SK-N-SH (cell line): ENCODE measurements at regions not wholly inside any gene's neighbourhood (a gene's known extent, or its start where the extent isn't known, plus 50 kb on each side); places are given as distances from the start of the nearest gene placed in this dataset.

ENCODE experiments used
- CTCF ChIA-PET: fragments of 300-600, 350-600 bp; formaldehyde crosslinking; extraction: SDS; loops from one replicate; lab custom pipeline; 2021; lab: Yijun Ruan, JAX
- POLR2A ChIA-PET: fragments of 350-600 bp; sonication (Branson Sonifier 250); formaldehyde crosslinking; extraction: SDS; loops from one replicate; lab custom pipeline; 2020; ENCODE audit warnings: antibody characterized with exemption, inconsistent platforms; lab: Yijun Ruan, JAX
- DNase-seq: peaks from one replicate; pipeline ENCODE4 v3.0.0; 2012
- H2AFZ ChIP-seq: fragments of 200-600 bp; sonication (generic); 2 replicates; pipeline ENCODE4 v1.8.1; 2016; ENCODE audit warnings: antibody characterized with exemption, mild to moderate bottlenecking, low read depth
- H3F3A ChIP-seq: fragments of 200-600 bp; sonication (generic); replicated peaks from 2 replicates; pipeline ENCODE3; 2016; ENCODE audit warnings: antibody characterized with exemption, mild to moderate bottlenecking; ENCODE audit not compliant: insufficient read depth
- H3K27ac ChIP-seq, 2 experiments: fragments of 200-500 bp in 1 of 2; fragments of 200-600 bp in 1 of 2; sonication (Bioruptor generic) in 1 of 2; sonication (generic), shearing (Covaris generic) in 1 of 2; 2 replicates each; pipeline versions ENCODE4 v1.5.1 to v1.6.1; 2014 to 2016; ENCODE audit warnings: low read depth in 2 of 2, inconsistent platforms in 1 of 2, low read length in 1 of 2, mild to moderate bottlenecking in 1 of 2, mixed read lengths in 1 of 2
- H3K27me3 ChIP-seq: fragments of 200-600 bp; sonication (generic), shearing (Covaris generic); 2 replicates; pipeline ENCODE4 v1.6.1; 2016; ENCODE audit warnings: mixed run types; ENCODE audit not compliant: insufficient read depth
- H3K36me3 ChIP-seq, 2 experiments: fragments of 200-500 bp in 1 of 2; fragments of 200-600 bp in 1 of 2; sonication (Bioruptor generic) in 1 of 2; sonication (generic) in 1 of 2; replicated peaks in 1 of 2; 2 replicates each; pipeline versions ENCODE3 to v1.5.1; 2014 to 2016; ENCODE audit warnings: low read length in 1 of 2, mild to moderate bottlenecking in 1 of 2; ENCODE audit not compliant: insufficient read depth in 2 of 2, control insufficient read depth in 1 of 2
- H3K4me1 ChIP-seq, 2 experiments: fragments of 200-500 bp in 1 of 2; fragments of 200-600 bp in 1 of 2; sonication (Bioruptor generic) in 1 of 2; sonication (generic), shearing (Covaris generic) in 1 of 2; 2 replicates each; pipeline versions ENCODE4 v1.5.1 to v1.6.1; 2014 to 2016; ENCODE audit warnings: low read depth in 1 of 2, low read length in 1 of 2, mixed run types in 1 of 2; ENCODE audit not compliant: insufficient read depth in 2 of 2, control insufficient read depth in 1 of 2
- H3K4me2 ChIP-seq: fragments of 200-600 bp; sonication (generic), shearing (Covaris generic); 2 replicates; pipeline ENCODE4 v1.6.1; 2017; ENCODE audit warnings: mixed run types
- H3K4me3 ChIP-seq, 2 experiments: fragments of 200-500 bp in 1 of 2; fragments of 200-600 bp in 1 of 2; sonication (Bioruptor generic) in 1 of 2; sonication (generic), shearing (Covaris generic) in 1 of 2; 2 replicates each; pipeline versions ENCODE4 v1.5.1 to v1.8.1; 2014 to 2016; ENCODE audit warnings: low read depth in 2 of 2, inconsistent platforms in 1 of 2, low read length in 1 of 2, mild to moderate bottlenecking in 1 of 2, mixed read lengths in 1 of 2, moderate library complexity in 1 of 2
- H3K79me2 ChIP-seq: fragments of 200-600 bp; sonication (generic); 2 replicates; pipeline ENCODE4 v1.8.1; 2017; ENCODE audit warnings: mild to moderate bottlenecking; ENCODE audit not compliant: insufficient read depth
- H3K9ac ChIP-seq: fragments of 200-600 bp; sonication (generic); 2 replicates; pipeline ENCODE4 v1.6.1; 2017; ENCODE audit warnings: mixed run types
- H3K9me2 ChIP-seq: fragments of 200-600 bp; sonication (generic); 2 replicates; pipeline ENCODE4 v1.6.1; 2017; ENCODE audit warnings: mixed run types
- H3K9me3 ChIP-seq: fragments of 200-600 bp; sonication (generic); 2 replicates; pipeline ENCODE4 v1.6.1; 2017; ENCODE audit warnings: mixed run types, mild to moderate bottlenecking, moderate library complexity
- H4K20me1 ChIP-seq: fragments of 200-600 bp; sonication (generic); 2 replicates; pipeline ENCODE4 v1.6.1; 2017; ENCODE audit warnings: mild to moderate bottlenecking, mixed run types; ENCODE audit not compliant: insufficient read depth
- CHD2 ChIP-seq: fragments of 150-350 bp; IDR thresholded peaks from 2 replicates; pipeline ENCODE4 v1.6.1; 2018; ENCODE audit warnings: low read length; ENCODE audit not compliant: partially characterized antibody
- ELF1 ChIP-seq: IDR thresholded peaks from 2 replicates; pipeline ENCODE4 v1.4.0; 2012
- EP300 ChIP-seq, 2 experiments: IDR thresholded peaks; 2 replicates each; pipeline versions ENCODE4 v1.4.0 to v1.6.1; 2012; ENCODE audit warnings: borderline replicate concordance in 1 of 2, low read depth in 1 of 2, low read length in 1 of 2
- EZH2phosphoT487 ChIP-seq: fragments of 200-600 bp; sonication (generic); IDR thresholded peaks from 2 replicates; pipeline ENCODE4 v1.6.1; 2017; ENCODE audit warnings: low read depth, mixed run types, mild to moderate bottlenecking, antibody characterized with exemption, moderate library complexity, borderline replicate concordance
- GABPA ChIP-seq: IDR thresholded peaks from 2 replicates; pipeline ENCODE4 v1.4.0; 2012; ENCODE audit warnings: low read depth, mild to moderate bottlenecking
- MEF2A ChIP-seq: IDR thresholded peaks from 2 replicates; pipeline ENCODE4 v1.4.0; 2012; ENCODE audit warnings: low read depth, borderline replicate concordance
- POLR2AphosphoS5 ChIP-seq: IDR thresholded peaks from 2 replicates; pipeline ENCODE4 v1.6.1; 2012; ENCODE audit warnings: low read depth, low read length
- RAD21 ChIP-seq: IDR thresholded peaks from 2 replicates; pipeline ENCODE4 v1.6.1; 2012; ENCODE audit warnings: mild to moderate bottlenecking, low read length
- REST ChIP-seq: IDR thresholded peaks from 2 replicates; pipeline ENCODE4 v1.6.1; 2012; ENCODE audit warnings: mild to moderate bottlenecking, low read depth, low read length, moderate library complexity
- RXRA ChIP-seq: IDR thresholded peaks from 2 replicates; pipeline ENCODE4 v1.4.0; 2012; ENCODE audit warnings: low read depth, mild to moderate bottlenecking, borderline replicate concordance
- SIN3A ChIP-seq: IDR thresholded peaks from 2 replicates; pipeline ENCODE4 v1.6.1; 2012; ENCODE audit warnings: low read depth, mild to moderate bottlenecking, low read length, moderate library complexity, borderline replicate concordance
- SMC3 ChIP-seq: IDR thresholded peaks from 2 replicates; pipeline ENCODE4 v1.6.1; 2012; ENCODE audit warnings: low read depth, low read length, improper control_type of control experiment
- TCF12 ChIP-seq: IDR thresholded peaks from 2 replicates; pipeline ENCODE4 v1.4.0; 2012
- TEAD4 ChIP-seq: IDR thresholded peaks from 2 replicates; pipeline ENCODE4 v1.4.0; 2012; ENCODE audit warnings: mild to moderate bottlenecking, borderline replicate concordance; ENCODE audit not compliant: insufficient read depth
- WGBS: methylation state at CpG from one replicate; pipeline ENCODE4 v1.1.6; 2017; ENCODE audit warnings: low lambda C conversion rate; 5-methylcytosine and 5-hydroxymethylcytosine counted together
- TF ChIP-seq, protein P1 (sequence below): fragments of 150-350 bp; IDR thresholded peaks from 2 replicates; pipeline ENCODE4 v1.6.1; 2017; ENCODE audit warnings: antibody characterized with exemption, low read length, low read depth, borderline replicate concordance

DNA sequence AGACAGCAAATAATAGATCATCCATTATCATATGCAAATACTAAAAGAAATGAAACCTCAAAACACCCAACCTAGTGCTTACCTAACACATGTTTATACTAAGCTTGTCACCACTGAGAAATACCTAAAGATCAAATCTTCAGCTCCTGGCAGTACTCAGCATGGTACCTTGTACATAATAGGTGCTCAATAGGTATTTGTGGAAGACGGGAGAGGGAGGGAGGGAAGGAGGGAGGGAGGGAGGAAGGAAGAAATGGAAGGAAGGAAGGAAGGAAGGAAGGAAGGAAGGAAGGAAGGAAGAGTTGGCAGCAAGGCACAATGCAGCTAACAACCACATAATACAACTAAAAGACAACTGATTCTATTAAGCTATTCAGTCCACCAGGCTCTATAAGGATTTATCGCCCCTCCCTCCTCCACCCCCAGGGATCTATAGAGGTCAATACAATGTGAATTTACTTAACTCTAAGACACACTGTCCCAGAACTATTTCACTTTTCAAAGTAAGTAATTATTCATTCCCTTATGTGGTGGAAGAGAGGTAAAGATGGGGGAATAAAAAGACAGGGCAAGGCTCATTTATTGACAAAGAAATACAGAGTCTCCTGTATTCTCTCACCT is 328.9 kb downstream of the PAPSS1 start:
- DNase-seq, result no peak
- no peak overlapping the region for H3K4me2 ChIP-seq
- no peak overlapping the region for H3K9ac ChIP-seq
- POLR2A ChIA-PET, result no interaction called here
- H3K4me1 ChIP-seq, result peaks cover 8 to 12% of the 10 kb centered on the region in 2 experiments; a peak in 3 of 4 replicates
- no peak overlapping the region for H3K27ac ChIP-seq
- H3K4me3 ChIP-seq, result no peak overlapping the region
- CTCF ChIA-PET, result interaction anchor here (0.9 kb wide), 1 partner anchor 10 kb away, joined by 3 read pairs; no protein-coding TSS in a partner anchor
- H2AFZ ChIP-seq, result no peak overlapping the region
- no peaks in the 10 kb centered on the region for H3K27me3 ChIP-seq
- H3K9me3 ChIP-seq, result no peaks in the 10 kb centered on the region
- H3F3A ChIP-seq, result no peaks in the 10 kb centered on the region
- TF ChIP-seq SMC3 (no peak), TCF12 (no peak), RAD21 (no peak), POLR2AphosphoS5 (no peak), ELF1 (no peak), RXRA (no peak), CHD2 (no peak), REST (no peak), MEF2A (no peak), EZH2phosphoT487 (no peak), SIN3A (no peak), GABPA (no peak), TEAD4 (no peak), EP300 (IDR thresholded peaks at IDR 0.05; ENCODE audit: borderline replicate concordance in 1 of 2, low read depth in 1 of 2, low read length in 1 of 2) (no peak)
- TF ChIP-seq, protein P1, sequence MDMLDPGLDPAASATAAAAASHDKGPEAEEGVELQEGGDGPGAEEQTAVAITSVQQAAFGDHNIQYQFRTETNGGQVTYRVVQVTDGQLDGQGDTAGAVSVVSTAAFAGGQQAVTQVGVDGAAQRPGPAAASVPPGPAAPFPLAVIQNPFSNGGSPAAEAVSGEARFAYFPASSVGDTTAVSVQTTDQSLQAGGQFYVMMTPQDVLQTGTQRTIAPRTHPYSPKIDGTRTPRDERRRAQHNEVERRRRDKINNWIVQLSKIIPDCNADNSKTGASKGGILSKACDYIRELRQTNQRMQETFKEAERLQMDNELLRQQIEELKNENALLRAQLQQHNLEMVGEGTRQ, result no peak
- no peaks in the 10 kb centered on the region for H3K79me2 ChIP-seq
- H3K9me2 ChIP-seq, result no peaks in the 10 kb centered on the region
- WGBS, result 88% methylated on average over 2 of the region's 2 CpGs
- no peaks in the 10 kb centered on the region for H4K20me1 ChIP-seq
- no peaks in the 10 kb centered on the region for H3K36me3 ChIP-seq
